Esophagus squamous epithelium (tissue), 4 donors: ENCODE measurements at regions not wholly inside any gene's neighbourhood (a gene's known extent, or its start where the extent isn't known, plus 50 kb on each side); places are given as distances from the start of the nearest gene placed in this dataset.
"Not testable (repeated sequence)": the region's sequence is repeated elsewhere in the genome, so short reads cannot be mapped to it uniquely, and the experiment has no call there.

Source experiments
- POLR2A ChIP-seq, 4 donors: fragments of 450-650 bp; IDR thresholded peaks; one replicate each; pipeline ENCODE4 v1.6.1; 2017; ENCODE audit warnings: antibody characterized with exemption in 4 of 4, mild to moderate bottlenecking in 4 of 4, moderate library complexity in 3 of 4
- TF ChIP-seq, protein P1 (sequence below), 6 experiments: fragments of 450-650 bp in 4 of 6; fragments of 200-600 bp in 2 of 6; sonication (generic) in 2 of 6; IDR thresholded peaks; one replicate each; pipeline ENCODE4 v1.5.1; 2016 to 2019; ENCODE audit warnings: antibody characterized with exemption in 6 of 6, mild to moderate bottlenecking in 4 of 6, moderate library complexity in 4 of 6

DNA sequence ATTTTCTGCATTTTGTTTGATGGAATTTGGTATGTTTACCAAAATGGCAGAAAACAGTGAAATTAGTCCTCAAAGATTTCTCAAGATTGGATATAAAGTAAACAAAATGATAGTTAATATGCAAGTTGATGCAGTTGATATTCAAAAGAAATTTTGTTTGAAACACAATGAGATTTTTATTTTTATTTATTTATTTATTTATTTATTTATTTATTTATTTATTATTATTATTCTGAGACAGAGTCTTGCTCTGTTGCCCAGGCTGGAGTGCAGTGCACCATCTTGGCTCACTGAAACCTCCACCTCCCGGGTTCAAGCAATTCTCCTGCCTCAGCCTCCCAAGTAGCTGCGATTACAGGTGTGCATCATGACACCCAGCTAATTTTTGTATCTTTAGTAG is 1881.5 kb upstream of the DEFB115 start:
- TF ChIP-seq, protein P1, sequence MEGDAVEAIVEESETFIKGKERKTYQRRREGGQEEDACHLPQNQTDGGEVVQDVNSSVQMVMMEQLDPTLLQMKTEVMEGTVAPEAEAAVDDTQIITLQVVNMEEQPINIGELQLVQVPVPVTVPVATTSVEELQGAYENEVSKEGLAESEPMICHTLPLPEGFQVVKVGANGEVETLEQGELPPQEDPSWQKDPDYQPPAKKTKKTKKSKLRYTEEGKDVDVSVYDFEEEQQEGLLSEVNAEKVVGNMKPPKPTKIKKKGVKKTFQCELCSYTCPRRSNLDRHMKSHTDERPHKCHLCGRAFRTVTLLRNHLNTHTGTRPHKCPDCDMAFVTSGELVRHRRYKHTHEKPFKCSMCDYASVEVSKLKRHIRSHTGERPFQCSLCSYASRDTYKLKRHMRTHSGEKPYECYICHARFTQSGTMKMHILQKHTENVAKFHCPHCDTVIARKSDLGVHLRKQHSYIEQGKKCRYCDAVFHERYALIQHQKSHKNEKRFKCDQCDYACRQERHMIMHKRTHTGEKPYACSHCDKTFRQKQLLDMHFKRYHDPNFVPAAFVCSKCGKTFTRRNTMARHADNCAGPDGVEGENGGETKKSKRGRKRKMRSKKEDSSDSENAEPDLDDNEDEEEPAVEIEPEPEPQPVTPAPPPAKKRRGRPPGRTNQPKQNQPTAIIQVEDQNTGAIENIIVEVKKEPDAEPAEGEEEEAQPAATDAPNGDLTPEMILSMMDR (IDR thresholded peaks at IDR 0.05), result not testable (repeated sequence)
- not testable (repeated sequence) for TF ChIP-seq POLR2A (IDR thresholded peaks at IDR 0.05)
